ENCODE measurements at regions not wholly inside any gene's neighbourhood (a gene's known extent, or its start where the extent isn't known, plus 50 kb on each side); places are given as distances from the start of the nearest gene placed in this dataset.

DNA sequence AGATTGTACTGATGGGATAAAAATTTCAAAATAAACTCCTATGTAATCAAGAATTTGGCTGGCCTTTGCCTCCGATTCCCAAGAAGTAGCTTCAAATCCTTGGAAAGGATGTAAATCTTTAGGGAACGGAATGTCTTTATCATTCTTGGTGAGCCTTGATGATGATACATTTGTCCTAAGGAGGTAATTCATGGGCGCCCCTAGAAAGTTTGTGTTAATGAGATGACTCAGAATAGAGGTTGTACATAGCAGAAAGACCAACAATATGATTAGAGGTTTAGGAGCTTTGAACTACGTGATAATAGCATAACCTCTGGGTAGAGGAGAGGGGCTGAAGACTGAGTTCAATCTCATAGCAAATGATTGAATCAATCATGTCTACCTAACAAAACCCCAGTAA, 248.6 kb upstream of the SLITRK3 start:
- ATAC-seq (no peak), DNase-seq (ENCODE audit: low read depth, low spot score) (no peak)
- Histone ChIP-seq H2AFZ (ENCODE audit: low read depth, low read length, poor library complexity, severe bottlenecking) (no peak overlapping the region), H3K9me3 (ENCODE audit: control insufficient read depth in 1 of 2, insufficient read depth in 1 of 2, low read depth in 1 of 2, low read length in 2 of 2) (no peaks in the 10 kb centered on the region), H3K27me3 (ENCODE audit: insufficient read depth, low read length) (no peaks in the 10 kb centered on the region), H3K4me3 (replicated peaks in 1 of 2; ENCODE audit: low read depth in 1 of 2, low read length in 2 of 2) (no peak overlapping the region), H3K79me2 (ENCODE audit: insufficient read depth, low read length) (no peaks in the 10 kb centered on the region), H3K36me3 (ENCODE audit: control insufficient read depth in 1 of 2, insufficient read depth in 2 of 2, low read length in 2 of 2) (no peaks in the 10 kb centered on the region), H3K9me2 (ENCODE audit: insufficient read depth) (no peaks in the 10 kb centered on the region), H3K9ac (ENCODE audit: low read length) (no peak overlapping the region), H3K27ac (ENCODE audit: low read depth, low read length) (no peak overlapping the region), H4K20me1 (ENCODE audit: insufficient read depth) (no peaks in the 10 kb centered on the region), H3K4me2 (ENCODE audit: low read length) (no peak overlapping the region), H3K4me1 (ENCODE audit: control insufficient read depth in 1 of 2, insufficient read depth in 2 of 2, low read length in 2 of 2) (0 out of 4 replicates have a peak, but pooled peaks cover 0 to 4% of the 10 kb centered on the region in 2 experiments)
- TF ChIP-seq JUND (IDR thresholded peaks at IDR 0.05) (no peak), ZFX (IDR thresholded peaks at IDR 0.05) (no peak), EGR1 (IDR thresholded peaks at IDR 0.05; ENCODE audit: low read depth) (no peak), RAD21 (IDR thresholded peaks at IDR 0.05; ENCODE audit: low read depth) (no peak), POLR2AphosphoS5 (IDR thresholded peaks at IDR 0.05; ENCODE audit: low read depth, low read length) (no peak), ELF1 (IDR thresholded peaks at IDR 0.05; ENCODE audit: borderline replicate concordance, low read depth) (no peak), ATF3 (IDR thresholded peaks at IDR 0.05) (no peak), POLR2A (IDR thresholded peaks at IDR 0.05; ENCODE audit: borderline replicate concordance, extremely low read depth, insufficient read depth, insufficient read length) (no peak), YY1 (IDR thresholded peaks at IDR 0.05; ENCODE audit: extremely low read depth, insufficient replicate concordance, low read depth, low read length) (no peak), SP1 (IDR thresholded peaks at IDR 0.05; ENCODE audit: low read depth) (no peak), CEBPB (IDR thresholded peaks at IDR 0.05; ENCODE audit: low read depth) (no peak), FOSL1 (IDR thresholded peaks at IDR 0.05; ENCODE audit: low read depth) (no peak)
- TF ChIP-seq, protein P1, sequence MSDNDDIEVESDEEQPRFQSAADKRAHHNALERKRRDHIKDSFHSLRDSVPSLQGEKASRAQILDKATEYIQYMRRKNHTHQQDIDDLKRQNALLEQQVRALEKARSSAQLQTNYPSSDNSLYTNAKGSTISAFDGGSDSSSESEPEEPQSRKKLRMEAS (IDR thresholded peaks at IDR 0.05) = no peak
- intact Hi-C loops (cut with micrococcal nuclease) = no loop called here
- CTCF ChIA-PET = no interaction called here
- no TSS peak for BruUV-seq (replicated peaks)
- POLR2A ChIA-PET = no interaction called here
- RAD21 ChIA-PET (ENCODE audit: low non-redundant PET in 1 of 2, low total read pairs in 2 of 2, uncharacterized antibody in 2 of 2, unreplicated experiment in 2 of 2) = no interaction called here

DNA sequence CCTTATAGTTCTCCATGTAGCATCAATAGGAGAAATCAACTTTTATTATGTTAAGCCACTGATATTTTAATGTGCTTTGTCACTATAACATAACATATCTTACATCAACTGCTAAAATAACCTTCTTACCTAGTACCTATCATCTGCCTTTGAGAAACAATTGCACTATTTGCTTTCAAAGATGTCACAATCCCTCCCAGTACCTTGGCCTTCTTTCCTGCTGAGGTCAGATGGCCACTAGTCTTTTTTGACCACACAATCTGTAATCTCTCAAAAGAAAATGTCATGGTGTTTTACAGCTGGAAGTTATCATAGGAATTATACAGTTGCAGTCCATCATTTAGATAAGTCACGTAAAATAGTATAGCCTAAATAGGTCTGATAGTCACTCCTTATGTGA, 247.5 kb upstream of the SLITRK3 start:
- Histone ChIP-seq H4K20me1 (ENCODE audit: insufficient read depth) (no peaks in the 10 kb centered on the region), H3K4me1 (ENCODE audit: control insufficient read depth in 1 of 2, insufficient read depth in 2 of 2, low read length in 2 of 2) (0 out of 4 replicates have a peak, but pooled peaks cover 0 to 4% of the 10 kb centered on the region in 2 experiments), H3K9ac (ENCODE audit: low read length) (no peak overlapping the region), H3K79me2 (ENCODE audit: insufficient read depth, low read length) (no peaks in the 10 kb centered on the region), H3K27me3 (ENCODE audit: insufficient read depth, low read length) (no peaks in the 10 kb centered on the region), H3K9me3 (ENCODE audit: control insufficient read depth in 1 of 2, insufficient read depth in 1 of 2, low read depth in 1 of 2, low read length in 2 of 2) (no peaks in the 10 kb centered on the region), H3K36me3 (ENCODE audit: control insufficient read depth in 1 of 2, insufficient read depth in 2 of 2, low read length in 2 of 2) (no peaks in the 10 kb centered on the region), H3K4me2 (ENCODE audit: low read length) (no peak overlapping the region), H3K9me2 (ENCODE audit: insufficient read depth) (no peaks in the 10 kb centered on the region), H3K4me3 (replicated peaks in 1 of 2; ENCODE audit: low read depth in 1 of 2, low read length in 2 of 2) (no peak overlapping the region), H3K27ac (ENCODE audit: low read depth, low read length) (no peak overlapping the region), H2AFZ (ENCODE audit: low read depth, low read length, poor library complexity, severe bottlenecking) (no peak overlapping the region)
- BruUV-seq (replicated peaks) = no TSS peak
- ATAC-seq = no peak
- POLR2A ChIA-PET = no interaction called here
- TF ChIP-seq POLR2AphosphoS5 (IDR thresholded peaks at IDR 0.05; ENCODE audit: low read depth, low read length) (no peak), CBX3 (IDR thresholded peaks at IDR 0.05; ENCODE audit: low read depth) (no peak), EZH2phosphoT487 (IDR thresholded peaks at IDR 0.05; ENCODE audit: borderline replicate concordance) (no peak), CEBPB (IDR thresholded peaks at IDR 0.05; ENCODE audit: low read depth) (no peak), ZFX (IDR thresholded peaks at IDR 0.05) (no peak)
- CTCF ChIA-PET = no interaction called here
- no peak for DNase-seq (ENCODE audit: low read depth, low spot score)
- RAD21 ChIA-PET (ENCODE audit: low non-redundant PET in 1 of 2, low total read pairs in 2 of 2, uncharacterized antibody in 2 of 2, unreplicated experiment in 2 of 2) = no interaction called here
- intact Hi-C loops (cut with micrococcal nuclease) = no loop called here
